Breast epithelium (tissue), 3 donors: ENCODE measurements at regions not wholly inside any gene's neighbourhood (a gene's known extent, or its start where the extent isn't known, plus 50 kb on each side); places are given as distances from the start of the nearest gene placed in this dataset.

Experiments used
- POLR2A ChIP-seq: fragments of 450-650 bp; IDR thresholded peaks from one replicate; pipeline ENCODE4 v1.6.1; 2016; ENCODE audit warnings: antibody characterized with exemption, mild to moderate bottlenecking, moderate library complexity
- POLR2AphosphoS5 ChIP-seq, 3 donors: sonication (generic); formaldehyde crosslinking; IDR thresholded peaks; one replicate each; pipeline ENCODE4 v1.6.1; 2017; ENCODE audit warnings: antibody characterized with exemption in 3 of 3

- TF ChIP-seq POLR2A, result no peak
- no peak for TF ChIP-seq POLR2AphosphoS5 (IDR thresholded peaks at IDR 0.05)
Observed at GRCh38 chr4:106587558-106587957, 219.0 kb upstream of the GIMD1 start.
